GM10266 (cell line): ENCODE measurements at regions not wholly inside any gene's neighbourhood (a gene's known extent, or its start where the extent isn't known, plus 50 kb on each side); places are given as distances from the start of the nearest gene placed in this dataset.

Experiments
- DNase-seq: peaks from one replicate; pipeline ENCODE4 v3.0.0; 2012; ENCODE audit errors: extremely low spot score
- CTCF ChIP-seq: IDR thresholded peaks from 2 replicates; pipeline ENCODE4 v1.5.1; 2012; ENCODE audit warnings: mild to moderate bottlenecking, low read depth; ENCODE audit not compliant: control insufficient read depth, insufficient read depth; ENCODE audit errors: missing control alignments

DNA sequence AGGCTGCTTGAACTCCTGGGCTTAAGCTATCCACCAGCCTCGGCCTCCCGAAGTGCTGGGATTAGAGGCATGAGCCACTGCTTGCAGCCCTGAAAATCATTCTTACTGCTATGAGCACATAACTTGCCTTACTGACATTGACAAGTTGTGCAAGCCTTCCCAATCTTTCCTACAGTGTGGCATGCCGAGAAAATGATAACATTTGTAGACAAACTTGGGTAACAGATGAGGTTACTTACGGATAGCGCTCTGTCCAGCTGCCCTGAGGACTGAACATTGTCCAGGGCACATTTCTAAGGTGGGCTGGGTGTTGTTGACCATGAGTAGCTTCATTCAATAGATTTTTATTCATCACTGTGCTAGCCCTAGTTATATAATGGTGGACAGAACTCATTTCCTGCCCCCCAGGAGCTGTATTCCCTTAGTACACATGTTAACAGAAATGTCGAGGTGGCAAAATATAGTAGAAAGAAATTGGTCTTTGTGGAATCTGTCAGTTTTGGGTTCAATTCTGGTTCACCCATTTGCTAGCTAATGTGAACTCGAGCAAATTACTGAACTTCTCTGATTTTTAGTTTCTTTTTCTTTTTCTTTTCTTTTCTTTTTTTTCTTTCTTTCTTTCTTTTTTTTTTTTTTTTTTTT, 118.4 kb upstream of the AKIRIN2 start:
- no peak for TF ChIP-seq CTCF
- DNase-seq = no peak

- no peak for TF ChIP-seq CTCF
These were observed 115.2 kb upstream of the AKIRIN2 start for GRCh38 chr6:87817183-87817582.

GRCh38 chr6:87815449-87815848, 113.4 kb upstream of the AKIRIN2 start:
- DNase-seq = no peak
- TF ChIP-seq CTCF = no peak

More at GRCh38 chr6:87817183-87817582, 115.2 kb upstream of the AKIRIN2 start:
- DNase-seq = no peak

DNA sequence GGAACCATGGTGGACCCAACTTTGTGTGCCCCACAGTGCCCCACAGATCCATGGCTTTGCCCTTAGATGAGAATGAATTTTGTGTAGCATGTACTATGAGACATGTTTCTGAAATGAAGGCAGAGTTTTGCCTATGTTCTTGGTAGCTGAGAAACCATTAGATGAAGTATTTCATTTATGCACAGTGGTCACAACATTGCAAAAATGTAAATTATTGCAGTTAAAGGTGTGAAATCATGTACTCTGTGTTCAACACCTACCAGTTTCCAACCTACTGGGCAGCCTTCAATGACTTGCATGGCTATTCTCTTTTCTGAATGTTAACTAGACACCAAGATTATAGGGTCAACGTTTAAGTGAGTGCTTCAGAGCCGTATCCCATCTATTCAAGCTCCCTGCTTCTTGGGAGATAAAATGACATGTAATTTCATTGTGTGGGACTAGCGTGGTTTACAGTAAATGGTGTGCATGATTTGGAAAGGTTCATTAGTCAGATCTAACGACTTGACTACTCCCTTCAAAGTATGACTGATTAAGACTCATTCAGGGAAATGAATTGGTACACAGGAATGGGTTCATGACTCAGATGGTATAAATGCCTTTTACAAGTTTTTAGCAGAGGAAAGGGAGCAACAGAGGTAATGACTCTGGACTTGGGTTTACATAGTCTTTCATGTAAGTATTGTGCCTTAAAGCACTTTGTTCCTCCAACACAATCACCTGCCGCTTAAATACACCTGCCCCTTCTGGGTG, 106.1 kb upstream of the AKIRIN2 start:
- no peak for TF ChIP-seq CTCF
- no peak for DNase-seq

- peak; percentile 53 for DNase-seq
- TF ChIP-seq CTCF = no peak
These were observed 105.4 kb upstream of the AKIRIN2 start for GRCh38 chr6:87807475-87807874.

GRCh38 chr6:87806635-87807034, 104.6 kb upstream of the AKIRIN2 start:
- no peak for TF ChIP-seq CTCF
- DNase-seq = no peak

GRCh38 chr6:87806099-87806498, 104.1 kb upstream of the AKIRIN2 start:
- no peak for TF ChIP-seq CTCF

More at GRCh38 chr6:87806099-87806498, 104.1 kb upstream of the AKIRIN2 start:
- peak; percentile 12 for DNase-seq
